ENCODE measurements at regions not wholly inside any gene's neighbourhood (a gene's known extent, or its start where the extent isn't known, plus 50 kb on each side); places are given as distances from the start of the nearest gene placed in this dataset.

- no peak for TF ChIP-seq CTCF (IDR thresholded peaks at IDR 0.05; ENCODE audit: low read depth, low read length)
- Histone ChIP-seq H3K27me3 (ENCODE audit: control insufficient read depth, insufficient read depth, low read length) (no peaks in the 10 kb centered on the region), H3K27ac (ENCODE audit: low read depth, low read length) (no peak overlapping the region), H3K9me3 (ENCODE audit: control insufficient read depth, insufficient read depth, low read length) (no peaks in the 10 kb centered on the region), H3K4me3 (ENCODE audit: low read depth, low read length) (no peak overlapping the region)
- POLR2A ChIA-PET: no interaction called here
- CTCF ChIA-PET: interaction anchor here (0.7 kb wide), 1 partner anchor 57 kb away, joined by 3 read pairs; no protein-coding TSS in a partner anchor
- DNase-seq (ENCODE audit: low read depth, low spot score): no peak
Measured at GRCh38 chr6:144855812-144856531, 570.8 kb downstream of the UTRN start.

GRCh38 chr6:144856622-144857021 lies 571.5 kb downstream of the UTRN start:
- H3K9me3 ChIP-seq (ENCODE audit: control insufficient read depth, insufficient read depth, low read length): no peaks in the 10 kb centered on the region
- H3K4me3 ChIP-seq (ENCODE audit: low read depth, low read length): no peak overlapping the region
- no peaks in the 10 kb centered on the region for H3K27me3 ChIP-seq (ENCODE audit: control insufficient read depth, insufficient read depth, low read length)
- DNase-seq (ENCODE audit: low read depth, low spot score): no peak
- CTCF ChIA-PET: interaction anchor here (0.7 kb wide), 1 partner anchor 56 kb away, joined by 3 read pairs; no protein-coding TSS in a partner anchor
- POLR2A ChIA-PET: no interaction called here
- no peak overlapping the region for H3K27ac ChIP-seq (ENCODE audit: low read depth, low read length)
- TF ChIP-seq CTCF (IDR thresholded peaks at IDR 0.05; ENCODE audit: low read depth, low read length): no peak

- TF ChIP-seq CTCF (IDR thresholded peaks at IDR 0.05; ENCODE audit: low read depth, low read length): no peak
- no peak for DNase-seq (ENCODE audit: low read depth, low spot score)
- ChIA-PET CTCF (no interaction called here), POLR2A (no interaction called here)
- Histone ChIP-seq H3K4me3 (ENCODE audit: low read depth, low read length) (no peak overlapping the region), H3K27me3 (ENCODE audit: control insufficient read depth, insufficient read depth, low read length) (no peaks in the 10 kb centered on the region), H3K9me3 (ENCODE audit: control insufficient read depth, insufficient read depth, low read length) (no peaks in the 10 kb centered on the region), H3K27ac (ENCODE audit: low read depth, low read length) (no peak overlapping the region)
Measured at GRCh38 chr6:144857086-144857485, 572.0 kb downstream of the UTRN start.

GRCh38 chr6:144862769-144863168 lies 577.6 kb downstream of the UTRN start:
- Histone ChIP-seq H3K27ac (ENCODE audit: low read depth, low read length) (no peak overlapping the region), H3K9me3 (ENCODE audit: control insufficient read depth, insufficient read depth, low read length) (no peaks in the 10 kb centered on the region), H3K4me3 (ENCODE audit: low read depth, low read length) (no peak overlapping the region), H3K27me3 (ENCODE audit: control insufficient read depth, insufficient read depth, low read length) (no peaks in the 10 kb centered on the region)
- ChIA-PET CTCF (no interaction called here), POLR2A (no interaction called here)
- TF ChIP-seq CTCF (IDR thresholded peaks at IDR 0.05; ENCODE audit: low read depth, low read length): no peak
- DNase-seq (ENCODE audit: low read depth, low spot score): no peak

- ChIA-PET CTCF (no interaction called here), POLR2A (no interaction called here)
- TF ChIP-seq CTCF (IDR thresholded peaks at IDR 0.05; ENCODE audit: low read depth, low read length): no peak
- Histone ChIP-seq H3K27me3 (ENCODE audit: control insufficient read depth, insufficient read depth, low read length) (no peaks in the 10 kb centered on the region), H3K27ac (ENCODE audit: low read depth, low read length) (no peak overlapping the region), H3K9me3 (ENCODE audit: control insufficient read depth, insufficient read depth, low read length) (no peaks in the 10 kb centered on the region; the same call in 1 of the 2 replicates), H3K4me3 (ENCODE audit: low read depth, low read length) (no peak overlapping the region)
- no peak for DNase-seq (ENCODE audit: low read depth, low spot score)
Measured at GRCh38 chr6:144867761-144868160, 582.6 kb downstream of the UTRN start.

Measured in AG04450 (cell line).